ENCODE measurements at regions not wholly inside any gene's neighbourhood (a gene's known extent, or its start where the extent isn't known, plus 50 kb on each side); places are given as distances from the start of the nearest gene placed in this dataset.

GRCh38 chr2:117519721-117520120, 294.8 kb upstream of the DDX18 start:
- H3K36me3 ChIP-seq (ENCODE audit: insufficient read depth), result no peaks in the 10 kb centered on the region
- no peak overlapping the region for H2AFZ ChIP-seq (ENCODE audit: low read depth)
- H3K79me2 ChIP-seq (ENCODE audit: insufficient read depth, low read depth), result no peaks in the 10 kb centered on the region
- no peaks in the 10 kb centered on the region for H3K27me3 ChIP-seq (ENCODE audit: insufficient read depth, low read depth)
- no peak overlapping the region for H3K27ac ChIP-seq
- H4K20me1 ChIP-seq (ENCODE audit: insufficient read depth), result no peaks in the 10 kb centered on the region
- TF ChIP-seq CTCF (conservative IDR thresholded peaks at IDR 0.05; ENCODE audit: low read depth, low read length), result no peak
- H3K4me3 ChIP-seq (IDR thresholded peaks at IDR 0.05; ENCODE audit: insufficient read depth, low read depth, low read length), result no peak overlapping the region
- no peak overlapping the region for H3K9ac ChIP-seq
- H3K4me1 ChIP-seq (ENCODE audit: low read depth, poor library complexity, severe bottlenecking), result no peaks in the 10 kb centered on the region
- H3K4me2 ChIP-seq, result no peak overlapping the region

- no peak overlapping the region for H3K4me3 ChIP-seq (IDR thresholded peaks at IDR 0.05; ENCODE audit: insufficient read depth, low read depth, low read length)
- H4K20me1 ChIP-seq (ENCODE audit: insufficient read depth), result no peaks in the 10 kb centered on the region
- H2AFZ ChIP-seq (ENCODE audit: low read depth), result no peak overlapping the region
- no peak overlapping the region for H3K4me2 ChIP-seq
- no peaks in the 10 kb centered on the region for H3K4me1 ChIP-seq (ENCODE audit: low read depth, poor library complexity, severe bottlenecking)
- no peak for TF ChIP-seq CTCF (conservative IDR thresholded peaks at IDR 0.05; ENCODE audit: low read depth, low read length)
- H3K27ac ChIP-seq, result no peak overlapping the region
- H3K79me2 ChIP-seq (ENCODE audit: insufficient read depth, low read depth), result no peaks in the 10 kb centered on the region
- H3K36me3 ChIP-seq (ENCODE audit: insufficient read depth), result no peaks in the 10 kb centered on the region
- H3K9ac ChIP-seq, result no peak overlapping the region
- no peaks in the 10 kb centered on the region for H3K27me3 ChIP-seq (ENCODE audit: insufficient read depth, low read depth)
Observed at GRCh38 chr2:117523267-117523666, 291.2 kb upstream of the DDX18 start.

- no peaks in the 10 kb centered on the region for H3K36me3 ChIP-seq (ENCODE audit: insufficient read depth)
- H3K4me2 ChIP-seq, result no peak overlapping the region
- no peaks in the 10 kb centered on the region for H3K79me2 ChIP-seq (ENCODE audit: insufficient read depth, low read depth)
- H3K27me3 ChIP-seq (ENCODE audit: insufficient read depth, low read depth), result no peaks in the 10 kb centered on the region
- no peaks in the 10 kb centered on the region for H4K20me1 ChIP-seq (ENCODE audit: insufficient read depth)
- H2AFZ ChIP-seq (ENCODE audit: low read depth), result no peak overlapping the region
- H3K4me3 ChIP-seq (IDR thresholded peaks at IDR 0.05; ENCODE audit: insufficient read depth, low read depth, low read length), result no peak overlapping the region
- no peak overlapping the region for H3K27ac ChIP-seq
- TF ChIP-seq CTCF (conservative IDR thresholded peaks at IDR 0.05; ENCODE audit: low read depth, low read length), result no peak
- no peaks in the 10 kb centered on the region for H3K4me1 ChIP-seq (ENCODE audit: low read depth, poor library complexity, severe bottlenecking)
- H3K9ac ChIP-seq, result no peak overlapping the region
Observed at GRCh38 chr2:117523711-117524238, 290.7 kb upstream of the DDX18 start.

- no peak; the same call in 1 of the 2 replicates for TF ChIP-seq CTCF (conservative IDR thresholded peaks at IDR 0.05; ENCODE audit: low read depth, low read length)
- no peak overlapping the region for H3K9ac ChIP-seq
- H3K4me1 ChIP-seq (ENCODE audit: low read depth, poor library complexity, severe bottlenecking), result no peaks in the 10 kb centered on the region
- no peaks in the 10 kb centered on the region for H3K36me3 ChIP-seq (ENCODE audit: insufficient read depth)
- no peak overlapping the region for H3K4me3 ChIP-seq (IDR thresholded peaks at IDR 0.05; ENCODE audit: insufficient read depth, low read depth, low read length)
- no peak overlapping the region for H2AFZ ChIP-seq (ENCODE audit: low read depth)
- no peaks in the 10 kb centered on the region for H3K79me2 ChIP-seq (ENCODE audit: insufficient read depth, low read depth)
- H4K20me1 ChIP-seq (ENCODE audit: insufficient read depth), result no peaks in the 10 kb centered on the region
- H3K27ac ChIP-seq, result no peak overlapping the region
- no peaks in the 10 kb centered on the region for H3K27me3 ChIP-seq (ENCODE audit: insufficient read depth, low read depth)
- H3K4me2 ChIP-seq, result no peak overlapping the region
Observed at GRCh38 chr2:117536139-117536538, 278.4 kb upstream of the DDX18 start.
